ENCODE measurements at regions not wholly inside any gene's neighbourhood (a gene's known extent, or its start where the extent isn't known, plus 50 kb on each side); places are given as distances from the start of the nearest gene placed in this dataset.

GRCh38 chr2:2561346-2562095, 230.4 kb upstream of the MYT1L start:
- Histone ChIP-seq H3K27me3 (no peaks in the 10 kb centered on the region), H4K20me1 (ENCODE audit: insufficient read depth, poor library complexity, severe bottlenecking) (no peaks in the 10 kb centered on the region), H3K9me2 (replicated peaks; ENCODE audit: insufficient read depth) (no peaks in the 10 kb centered on the region), H3K79me2 (no peaks in the 10 kb centered on the region), H3K4me3 (no peak overlapping the region), H3K36me3 (replicated peaks; ENCODE audit: insufficient read depth, low read depth) (no peaks in the 10 kb centered on the region), H3K27ac (no peak overlapping the region), H3K4me1 (ENCODE audit: insufficient read depth) (no peaks in the 10 kb centered on the region), H3K4me2 (no peak overlapping the region), H3K9me3 (ENCODE audit: low read depth) (no peaks in the 10 kb centered on the region), H2AFZ (no peak overlapping the region)
- WGBS (ENCODE audit: low lambda C conversion rate, missing lambda C conversion rate): 88% methylated on average over 14 of the region's 14 CpGs
- no peak for TF ChIP-seq EZH2 (IDR thresholded peaks at IDR 0.05; ENCODE audit: borderline replicate concordance)
- TF ChIP-seq CTCF (IDR thresholded peaks at IDR 0.05; ENCODE audit: poor library complexity): no peak
- TF ChIP-seq EZH2phosphoT487 (IDR thresholded peaks at IDR 0.05; ENCODE audit: low read depth, severe bottlenecking, unreplicated experiment): no peak
- no peak for DNase-seq (ENCODE audit: low spot score)

GRCh38 chr2:2560374-2561015, 229.4 kb upstream of the MYT1L start:
- no peak overlapping the region for H2AFZ ChIP-seq

GRCh38 chr2:2558476-2558875, 227.4 kb upstream of the MYT1L start:
- WGBS (ENCODE audit: low lambda C conversion rate, missing lambda C conversion rate): 85% methylated on average over 9 of the region's 9 CpGs
- no peak for DNase-seq (ENCODE audit: low spot score)
- Histone ChIP-seq H3K27ac (no peak overlapping the region), H4K20me1 (ENCODE audit: insufficient read depth, poor library complexity, severe bottlenecking) (no peaks in the 10 kb centered on the region), H3K79me2 (no peaks in the 10 kb centered on the region), H3K9me2 (replicated peaks; ENCODE audit: insufficient read depth) (no peaks in the 10 kb centered on the region), H3K27me3 (no peaks in the 10 kb centered on the region), H3K4me1 (ENCODE audit: insufficient read depth) (no peaks in the 10 kb centered on the region), H3K36me3 (replicated peaks; ENCODE audit: insufficient read depth, low read depth) (no peaks in the 10 kb centered on the region), H3K4me3 (no peak overlapping the region), H3K9me3 (ENCODE audit: low read depth) (no peaks in the 10 kb centered on the region), H3K4me2 (no peak overlapping the region), H2AFZ (no peak overlapping the region)
- TF ChIP-seq EZH2phosphoT487 (IDR thresholded peaks at IDR 0.05; ENCODE audit: low read depth, severe bottlenecking, unreplicated experiment) (no peak), EZH2 (IDR thresholded peaks at IDR 0.05; ENCODE audit: borderline replicate concordance) (no peak), CTCF (IDR thresholded peaks at IDR 0.05; ENCODE audit: poor library complexity) (no peak)

More at GRCh38 chr2:2560374-2561015, 229.4 kb upstream of the MYT1L start:
- DNase-seq (ENCODE audit: low spot score): no peak
- Histone ChIP-seq H3K4me1 (ENCODE audit: insufficient read depth) (no peaks in the 10 kb centered on the region), H4K20me1 (ENCODE audit: insufficient read depth, poor library complexity, severe bottlenecking) (no peaks in the 10 kb centered on the region), H3K9me3 (ENCODE audit: low read depth) (no peaks in the 10 kb centered on the region), H3K79me2 (no peaks in the 10 kb centered on the region), H3K9me2 (replicated peaks; ENCODE audit: insufficient read depth) (no peaks in the 10 kb centered on the region), H3K36me3 (replicated peaks; ENCODE audit: insufficient read depth, low read depth) (no peaks in the 10 kb centered on the region), H3K27ac (no peak overlapping the region), H3K27me3 (no peaks in the 10 kb centered on the region), H3K4me3 (no peak overlapping the region), H3K4me2 (no peak overlapping the region)
- TF ChIP-seq CTCF (IDR thresholded peaks at IDR 0.05; ENCODE audit: poor library complexity) (no peak), EZH2 (IDR thresholded peaks at IDR 0.05; ENCODE audit: borderline replicate concordance) (no peak), EZH2phosphoT487 (IDR thresholded peaks at IDR 0.05; ENCODE audit: low read depth, severe bottlenecking, unreplicated experiment) (no peak)
- 88% methylated on average over 16 of the region's 16 CpGs for WGBS (ENCODE audit: low lambda C conversion rate, missing lambda C conversion rate)
